Left lung (tissue), 4 donors: ENCODE measurements at regions not wholly inside any gene's neighbourhood (a gene's known extent, or its start where the extent isn't known, plus 50 kb on each side); places are given as distances from the start of the nearest gene placed in this dataset.

Source experiments
- ATAC-seq: fragments of 200-7000 bp; cut with Tn5 transposase; one replicate; pipeline ENCODE4 v1.9.1; 2020; ENCODE audit warnings: moderate library complexity
- DNase-seq, 4 donors: peaks; one replicate each; pipeline ENCODE4 v3.0.0-alpha.2; 2013 to 2020
- H3K27ac ChIP-seq, 2 donors: fragments of 200-600 bp; sonication (generic) in 1 of 2; one replicate each; pipeline versions ENCODE4 v1.5.0 to v1.8.0; 2020 to 2021
- H3K27me3 ChIP-seq, 2 donors: fragments of 200-600 bp; sonication (generic) in 1 of 2; one replicate each; pipeline versions ENCODE4 v1.5.0 to v1.8.0; 2020 to 2021
- H3K36me3 ChIP-seq, 2 donors: fragments of 200-600 bp; sonication (generic) in 1 of 2; one replicate each; pipeline versions ENCODE4 v1.5.0 to v1.8.0; 2020 to 2021
- H3K4me1 ChIP-seq, 2 donors: fragments of 200-600 bp; one replicate each; pipeline ENCODE4 v1.8.0; 2021
- H3K4me3 ChIP-seq, 2 donors: fragments of 200-600 bp; sonication (generic) in 1 of 2; one replicate each; pipeline versions ENCODE4 v1.5.0 to v1.8.0; 2020 to 2021; ENCODE audit warnings: mild to moderate bottlenecking in 1 of 2
- H3K9me3 ChIP-seq, 2 donors: fragments of 200-600 bp; sonication (generic) in 1 of 2; one replicate each; pipeline versions ENCODE4 v1.5.0 to v1.8.0; 2020 to 2021
- CTCF ChIP-seq, 2 donors: fragments of 200-600 bp; sonication (generic) in 1 of 2; IDR thresholded peaks; one replicate each; pipeline versions ENCODE4 v1.5.0 to v1.8.0; 2021; ENCODE audit warnings: antibody characterized with exemption in 2 of 2
- intact Hi-C, 2 donors: fragments of 100-400 bp; cut with DNase I; formaldehyde crosslinking; loops; one replicate each; pipeline versions ENCODE4 v1.11.2 to v1.14.2; 2022
- donor health status: DM: no; HTN: yes; CAD: no.
- donor health status: DM: no; HTN: no; CAD: no.

- Histone ChIP-seq H3K4me1 (no peaks in the 10 kb centered on the region), H3K9me3 (peaks cover 0 to 12% of the 10 kb centered on the region in 2 donors), H3K27ac (no peak overlapping the region), H3K36me3 (no peaks in the 10 kb centered on the region), H3K4me3 (no peak overlapping the region), H3K27me3 (peaks cover 0 to 53% of the 10 kb centered on the region in 2 donors)
- ATAC-seq (no peak), DNase-seq (peak in 1 of 4 donors; percentile 44)
- no peak for TF ChIP-seq CTCF (IDR thresholded peaks at IDR 0.05)
- intact Hi-C loops = no loop called here
These were observed 86.1 kb upstream of the ACTRT2 start for GRCh38 chr1:2935184-2935583.

- ATAC-seq (no peak), DNase-seq (peak in 1 of 4 donors; percentile 65)
- Histone ChIP-seq H3K4me1 (no peaks in the 10 kb centered on the region), H3K36me3 (no peaks in the 10 kb centered on the region), H3K27ac (no peak overlapping the region), H3K4me3 (no peak overlapping the region), H3K9me3 (peaks cover 0 to 19% of the 10 kb centered on the region in 2 donors), H3K27me3 (peaks cover 0 to 46% of the 10 kb centered on the region in 2 donors)
- intact Hi-C loops = no loop called here
- TF ChIP-seq CTCF (IDR thresholded peaks at IDR 0.05) = no peak
These were observed 85.4 kb upstream of the ACTRT2 start for GRCh38 chr1:2935751-2936390.

GRCh38 chr1:2936559-2937515 lies 84.4 kb upstream of the ACTRT2 start:
- Histone ChIP-seq H3K9me3 (peaks cover 0 to 28% of the 10 kb centered on the region in 2 donors), H3K4me3 (no peak overlapping the region), H3K36me3 (no peaks in the 10 kb centered on the region), H3K4me1 (no peaks in the 10 kb centered on the region), H3K27ac (no peak overlapping the region), H3K27me3 (peaks cover 0 to 36% of the 10 kb centered on the region in 2 donors)
- ATAC-seq = no peak
- DNase-seq = peak in 1 of 4 donors; percentile 56
- intact Hi-C loops = no loop called here
- no peak for TF ChIP-seq CTCF (IDR thresholded peaks at IDR 0.05)

GRCh38 chr1:2937805-2938204 lies 83.5 kb upstream of the ACTRT2 start:
- Histone ChIP-seq H3K9me3 (peaks cover 0 to 30% of the 10 kb centered on the region in 2 donors), H3K4me1 (no peaks in the 10 kb centered on the region), H3K36me3 (no peaks in the 10 kb centered on the region), H3K27me3 (peaks cover 0 to 27% of the 10 kb centered on the region in 2 donors), H3K27ac (no peak overlapping the region), H3K4me3 (no peak overlapping the region)
- no peak for ATAC-seq
- no peak for TF ChIP-seq CTCF (IDR thresholded peaks at IDR 0.05)
- no peak for DNase-seq
- intact Hi-C loops = no loop called here

GRCh38 chr1:2939041-2939552 lies 82.2 kb upstream of the ACTRT2 start:
- peaks cover 0 to 28% of the 10 kb centered on the region in 2 donors for H3K27me3 ChIP-seq
- H3K4me3 ChIP-seq = no peak overlapping the region
- H3K4me1 ChIP-seq = no peaks in the 10 kb centered on the region
- H3K36me3 ChIP-seq = no peaks in the 10 kb centered on the region
- intact Hi-C loops = no loop called here
- no peak for TF ChIP-seq CTCF (IDR thresholded peaks at IDR 0.05)
- H3K9me3 ChIP-seq = peaks cover 0 to 30% of the 10 kb centered on the region in 2 donors
- H3K27ac ChIP-seq = no peak overlapping the region
- ATAC-seq (no peak), DNase-seq (peak in 1 of 4 donors; percentile 23)
